GM23248 (cell line): ENCODE measurements at regions not wholly inside any gene's neighbourhood (a gene's known extent, or its start where the extent isn't known, plus 50 kb on each side); places are given as distances from the start of the nearest gene placed in this dataset.

Experiments
- DNase-seq: peaks from one replicate; pipeline ENCODE4 v3.0.0-alpha.2; 2015
- H2AFZ ChIP-seq: fragments of 200-600 bp; sonication (generic); 2 replicates; pipeline ENCODE4 v1.6.1; 2016; ENCODE audit warnings: antibody characterized with exemption
- H3F3A ChIP-seq: fragments of 200-600 bp; sonication (generic); 2 replicates; pipeline ENCODE4 v1.6.1; 2016; ENCODE audit warnings: mild to moderate bottlenecking, antibody characterized with exemption, mixed run types; ENCODE audit not compliant: insufficient read depth
- H3K27ac ChIP-seq: fragments of 200-600 bp; sonication (generic); 2 replicates; pipeline ENCODE4 v1.5.1; 2016; ENCODE audit warnings: mild to moderate bottlenecking
- H3K27me3 ChIP-seq: fragments of 200-600 bp; sonication (generic); replicated peaks from 2 replicates; pipeline ENCODE4 v1.6.1; 2016; ENCODE audit warnings: mild to moderate bottlenecking; ENCODE audit not compliant: insufficient read depth
- H3K36me3 ChIP-seq: fragments of 200-600 bp; sonication (generic); 2 replicates; pipeline ENCODE4 v1.6.1; 2016; ENCODE audit warnings: low read depth, mild to moderate bottlenecking
- H3K4me1 ChIP-seq: fragments of 200-600 bp; sonication (generic); 2 replicates; pipeline ENCODE4 v1.6.1; 2016; ENCODE audit warnings: mild to moderate bottlenecking; ENCODE audit not compliant: insufficient read depth
- H3K4me2 ChIP-seq: fragments of 200-600 bp; sonication (generic); one replicate; pipeline ENCODE4 v1.6.1; 2016; ENCODE audit warnings: mild to moderate bottlenecking; ENCODE audit not compliant: unreplicated experiment
- H3K4me3 ChIP-seq: fragments of 200-600 bp; sonication (generic); 2 replicates; pipeline ENCODE4 v1.5.1; 2016; ENCODE audit warnings: mild to moderate bottlenecking
- H3K79me2 ChIP-seq: fragments of 200-600 bp; sonication (generic); 2 replicates; pipeline ENCODE4 v1.6.1; 2016; ENCODE audit warnings: mild to moderate bottlenecking; ENCODE audit not compliant: insufficient read depth
- H3K9ac ChIP-seq: fragments of 200-600 bp; sonication (generic); 2 replicates; pipeline ENCODE4 v1.6.1; 2016; ENCODE audit warnings: mild to moderate bottlenecking
- H3K9me2 ChIP-seq: fragments of 200-600 bp; sonication (generic); 2 replicates; pipeline ENCODE4 v1.6.1; 2016; ENCODE audit warnings: mixed run types, mild to moderate bottlenecking, moderate library complexity; ENCODE audit not compliant: insufficient read depth
- H3K9me3 ChIP-seq: fragments of 200-600 bp; sonication (generic); one replicate; pipeline ENCODE4 v1.6.1; 2017; ENCODE audit warnings: low read depth
- H4K20me1 ChIP-seq: fragments of 200-600 bp; sonication (generic); 2 replicates; pipeline ENCODE4 v1.6.0; 2016; ENCODE audit not compliant: insufficient read depth
- EZH2 ChIP-seq: fragments of 200-600 bp; sonication (generic); IDR thresholded peaks from 2 replicates; pipeline ENCODE4 v1.6.1; 2018; ENCODE audit warnings: antibody characterized with exemption, mild to moderate bottlenecking; ENCODE audit not compliant: insufficient read depth, poor library complexity, severe bottlenecking
- EZH2phosphoT487 ChIP-seq: fragments of 200-600 bp; sonication (generic); IDR thresholded peaks from 2 replicates; pipeline ENCODE4 v1.6.1; 2018; ENCODE audit warnings: antibody characterized with exemption, moderate library complexity, mild to moderate bottlenecking, low read depth; ENCODE audit not compliant: insufficient read depth
- WGBS, 2 experiments: methylation state at CpG; one replicate each; pipeline ENCODE4 v1.1.6; 2015 to 2017; ENCODE audit warnings: low lambda C conversion rate in 2 of 2, low coverage in 1 of 2; ENCODE audit errors: missing lambda C conversion rate in 2 of 2; 5-methylcytosine and 5-hydroxymethylcytosine counted together
- in situ Hi-C: fragments of 300-500 bp; cut with MboI; formaldehyde crosslinking; loops from 2 replicates; pipeline ENCODE4 v1.15.0; 2020

- Histone ChIP-seq H3K4me2 (no peak overlapping the region), H3K9me2 (no peaks in the 10 kb centered on the region), H3K4me3 (no peak overlapping the region), H3K36me3 (no peaks in the 10 kb centered on the region), H3K9ac (no peak overlapping the region), H3K9me3 (no peaks in the 10 kb centered on the region), H2AFZ (no peak overlapping the region), H3K4me1 (no peaks in the 10 kb centered on the region), H3K27me3 (no peaks in the 10 kb centered on the region; the same call in 1 of the 2 replicates), H3K79me2 (no peaks in the 10 kb centered on the region), H3F3A (no peaks in the 10 kb centered on the region), H4K20me1 (no peaks in the 10 kb centered on the region), H3K27ac (no peak overlapping the region)
- TF ChIP-seq EZH2 (no peak), EZH2phosphoT487 (no peak)
- WGBS, 2 experiments: 72 to 77% methylated on average over 11 to 18 of the region's 20 CpGs
- DNase-seq: no peak
- in situ Hi-C loops: no loop called here
These were observed 305.6 kb upstream of the ANKRD30A start for GRCh38 chr10:36819781-36820180.

GRCh38 chr10:36817898-36818297, 307.5 kb upstream of the ANKRD30A start:
- no peak overlapping the region for H3K27ac ChIP-seq
- in situ Hi-C loops: no loop called here
- H3K9ac ChIP-seq: no peak overlapping the region
- no peak overlapping the region for H2AFZ ChIP-seq
- H3F3A ChIP-seq: no peaks in the 10 kb centered on the region
- 57 to 59% methylated on average over 15 of the region's 15 CpGs for WGBS, 2 experiments
- no peaks in the 10 kb centered on the region for H3K9me2 ChIP-seq
- no peaks in the 10 kb centered on the region; the same call in 1 of the 2 replicates for H3K27me3 ChIP-seq
- H3K4me1 ChIP-seq: no peaks in the 10 kb centered on the region
- H3K36me3 ChIP-seq: no peaks in the 10 kb centered on the region
- no peak overlapping the region for H3K4me3 ChIP-seq
- H3K4me2 ChIP-seq: no peak overlapping the region
- no peak for TF ChIP-seq EZH2
- TF ChIP-seq EZH2phosphoT487: no peak
- H3K79me2 ChIP-seq: no peaks in the 10 kb centered on the region
- no peaks in the 10 kb centered on the region for H3K9me3 ChIP-seq
- no peaks in the 10 kb centered on the region for H4K20me1 ChIP-seq
- no peak for DNase-seq

GRCh38 chr10:36808625-36809362, 316.6 kb upstream of the ANKRD30A start:
- H3K4me3 ChIP-seq: no peak overlapping the region
- no peaks in the 10 kb centered on the region for H3K4me1 ChIP-seq
- no peaks in the 10 kb centered on the region for H3K79me2 ChIP-seq
- H3K27ac ChIP-seq: no peak overlapping the region
- H3F3A ChIP-seq: no peaks in the 10 kb centered on the region
- no peaks in the 10 kb centered on the region for H3K36me3 ChIP-seq
- no peaks in the 10 kb centered on the region for H3K9me2 ChIP-seq
- no peak for TF ChIP-seq EZH2phosphoT487
- no peak for TF ChIP-seq EZH2
- H3K9me3 ChIP-seq: no peaks in the 10 kb centered on the region
- in situ Hi-C loops: no loop called here
- H3K4me2 ChIP-seq: no peak overlapping the region
- 58 to 63% methylated on average over 2 of the region's 2 CpGs for WGBS, 2 experiments
- H3K9ac ChIP-seq: no peak overlapping the region
- DNase-seq: peak; percentile 2
- no peak overlapping the region for H2AFZ ChIP-seq
- no peaks in the 10 kb centered on the region for H3K27me3 ChIP-seq
- H4K20me1 ChIP-seq: no peaks in the 10 kb centered on the region

- WGBS, 2 experiments: 46 to 55% methylated on average over 6 of the region's 6 CpGs
- Histone ChIP-seq H4K20me1 (no peaks in the 10 kb centered on the region), H3K4me2 (no peak overlapping the region), H2AFZ (no peak overlapping the region), H3K79me2 (no peaks in the 10 kb centered on the region), H3K27ac (no peak overlapping the region), H3K9ac (no peak overlapping the region), H3K36me3 (no peaks in the 10 kb centered on the region), H3K4me1 (no peaks in the 10 kb centered on the region), H3K9me3 (no peaks in the 10 kb centered on the region), H3K27me3 (peaks cover 11% of the 10 kb centered on the region; the same call in 1 of the 2 replicates), H3K4me3 (no peak overlapping the region), H3K9me2 (no peaks in the 10 kb centered on the region), H3F3A (no peaks in the 10 kb centered on the region)
- DNase-seq: no peak
- in situ Hi-C loops: no loop called here
- TF ChIP-seq EZH2phosphoT487: no peak
- TF ChIP-seq EZH2: no peak
These were observed 322.2 kb upstream of the ANKRD30A start for GRCh38 chr10:36803229-36803628.
